A673 (cell line): ENCODE measurements at regions not wholly inside any gene's neighbourhood (a gene's known extent, or its start where the extent isn't known, plus 50 kb on each side); places are given as distances from the start of the nearest gene placed in this dataset.

Source experiments
- CTCF ChIP-seq: fragments of 300-800, 200-600 bp; sonication (generic); conservative IDR thresholded peaks from 2 replicates; pipeline ENCODE4 v1.5.1; 2017; ENCODE audit warnings: low read depth, mild to moderate bottlenecking, antibody characterized with exemption, low read length, moderate library complexity, mixed read lengths
- EZH2 ChIP-seq: fragments of 200-600 bp; sonication (generic); IDR thresholded peaks from 2 replicates; pipeline ENCODE4 v1.6.1; 2017; ENCODE audit warnings: borderline replicate concordance, low read depth, mild to moderate bottlenecking, mixed read lengths, antibody characterized with exemption, low read length; ENCODE audit not compliant: poor library complexity, severe bottlenecking

DNA sequence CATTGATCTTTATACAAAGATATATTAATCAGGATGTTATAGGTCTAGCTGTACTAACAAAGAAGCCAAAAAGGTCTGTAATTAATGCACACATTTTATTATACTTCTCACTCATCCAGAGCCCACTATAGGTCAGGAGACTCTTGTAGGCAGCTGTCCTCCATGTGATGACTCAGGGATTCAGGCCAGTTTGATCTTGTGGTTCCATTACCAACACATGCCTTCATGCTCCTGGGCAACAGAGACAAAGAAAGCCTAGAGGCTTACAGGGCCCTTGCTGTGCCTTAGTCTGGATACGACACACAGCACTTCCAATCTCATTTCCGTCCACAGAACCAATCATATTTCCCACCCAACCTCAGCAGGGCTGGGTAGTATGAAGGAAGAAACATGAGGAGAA, 150.3 kb upstream of the NCAM1 start:
- TF ChIP-seq CTCF (no peak), EZH2 (no peak)
